Liver (tissue), 8 donors: ENCODE measurements at regions not wholly inside any gene's neighbourhood (a gene's known extent, or its start where the extent isn't known, plus 50 kb on each side); places are given as distances from the start of the nearest gene placed in this dataset.

ENCODE experiments used
- DNase-seq: peaks from one replicate; pipeline ENCODE4 v3.0.0-alpha.2; 2017; ENCODE audit warnings: low spot score
- H3K27ac ChIP-seq, 2 donors: one replicate each; pipeline ENCODE4 v1.7.0; 2013; ENCODE audit warnings: inconsistent platforms in 2 of 2, low read length in 2 of 2, control low read depth in 1 of 2, low read depth in 1 of 2, mild to moderate bottlenecking in 1 of 2
- H3K27me3 ChIP-seq, 4 donors: one replicate each; pipeline versions ENCODE4 v1.6.1 to v1.7.0; 2013; ENCODE audit warnings: low read length in 3 of 4, inconsistent platforms in 1 of 4, mild to moderate bottlenecking in 1 of 4, moderate library complexity in 1 of 4; ENCODE audit not compliant: control insufficient read depth in 4 of 4, insufficient read depth in 4 of 4
- H3K36me3 ChIP-seq, 4 donors: one replicate each; pipeline versions ENCODE4 v1.6.1 to v1.7.0; 2013; ENCODE audit warnings: low read length in 3 of 4, mild to moderate bottlenecking in 3 of 4, low read depth in 1 of 4, moderate library complexity in 1 of 4; ENCODE audit not compliant: control insufficient read depth in 4 of 4, insufficient read depth in 3 of 4
- H3K4me1 ChIP-seq, 4 donors: one replicate each; pipeline versions ENCODE4 v1.6.1 to v1.7.0; 2013; ENCODE audit warnings: low read length in 3 of 4, mild to moderate bottlenecking in 3 of 4, moderate library complexity in 1 of 4; ENCODE audit not compliant: control insufficient read depth in 4 of 4, insufficient read depth in 4 of 4
- H3K4me3 ChIP-seq, 3 donors: one replicate each; pipeline versions ENCODE4 v1.6.1 to v1.7.0; 2013; ENCODE audit warnings: low read length in 3 of 3, control low read depth in 1 of 3, low read depth in 1 of 3, mild to moderate bottlenecking in 1 of 3
- H3K9ac ChIP-seq, 2 donors: one replicate each; pipeline ENCODE4 v1.7.0; 2013; ENCODE audit warnings: low read length in 2 of 2, mild to moderate bottlenecking in 2 of 2, moderate library complexity in 2 of 2, control low read depth in 1 of 2, low read depth in 1 of 2
- H3K9me3 ChIP-seq, 4 donors: one replicate each; pipeline versions ENCODE4 v1.6.1 to v1.7.0; 2013; ENCODE audit warnings: low read length in 3 of 4; ENCODE audit not compliant: control insufficient read depth in 4 of 4
- EGR1 ChIP-seq, 2 donors: IDR thresholded peaks; 2 replicates each; pipeline ENCODE4 v1.6.1; 2016 to 2018; ENCODE audit warnings: antibody characterized with exemption in 2 of 2, low read depth in 2 of 2
- FOXA1 ChIP-seq: IDR thresholded peaks from 2 replicates; pipeline ENCODE4 v1.6.1; 2016; ENCODE audit warnings: antibody characterized with exemption
- FOXA2 ChIP-seq: IDR thresholded peaks from 2 replicates; pipeline ENCODE4 v1.6.1; 2016; ENCODE audit warnings: antibody characterized with exemption
- GABPA ChIP-seq, 2 donors: IDR thresholded peaks in 1 of 2; conservative IDR thresholded peaks in 1 of 2; 2 replicates each; pipeline ENCODE4 v1.6.1; 2016; ENCODE audit warnings: antibody characterized with exemption in 2 of 2, mild to moderate bottlenecking in 1 of 2, moderate library complexity in 1 of 2
- HNF4A ChIP-seq, 2 donors: conservative IDR thresholded peaks; 2 replicates each; pipeline ENCODE4 v1.6.1; 2016; ENCODE audit warnings: antibody characterized with exemption in 2 of 2, mild to moderate bottlenecking in 2 of 2
- HNF4G ChIP-seq: IDR thresholded peaks from 2 replicates; pipeline ENCODE4 v1.6.1; 2016; ENCODE audit warnings: antibody characterized with exemption
- JUND ChIP-seq, 2 donors: IDR thresholded peaks; 2 replicates each; pipeline ENCODE4 v1.6.1; 2016; ENCODE audit warnings: antibody characterized with exemption in 2 of 2
- NR2F2 ChIP-seq: IDR thresholded peaks from 2 replicates; pipeline ENCODE4 v1.6.1; 2016; ENCODE audit warnings: antibody characterized with exemption
- RAD21 ChIP-seq, 2 donors: IDR thresholded peaks; 2 replicates each; pipeline ENCODE4 v1.6.1; 2016; ENCODE audit warnings: antibody characterized with exemption in 2 of 2, mild to moderate bottlenecking in 2 of 2
- RXRA ChIP-seq, 2 donors: IDR thresholded peaks; 2 replicates each; pipeline ENCODE4 v1.6.1; 2017 to 2018; ENCODE audit warnings: antibody characterized with exemption in 2 of 2, mild to moderate bottlenecking in 1 of 2
- SP1 ChIP-seq: IDR thresholded peaks from 2 replicates; pipeline ENCODE4 v1.6.1; 2018; ENCODE audit warnings: antibody characterized with exemption, mild to moderate bottlenecking
- TAF1 ChIP-seq: conservative IDR thresholded peaks from 2 replicates; pipeline ENCODE4 v1.6.1; 2016; ENCODE audit warnings: antibody characterized with exemption, mild to moderate bottlenecking
- YY1 ChIP-seq: IDR thresholded peaks from 2 replicates; pipeline ENCODE4 v1.6.1; 2016; ENCODE audit warnings: antibody characterized with exemption, mild to moderate bottlenecking
- WGBS: extraction: QIAGEN DNeasy Blood & Tissue Kit; methylation state at CpG from one replicate; pipeline ENCODE4 v1.1.7; 2013; 5-methylcytosine and 5-hydroxymethylcytosine counted together
- TF ChIP-seq, protein P1 (sequence below): IDR thresholded peaks from 2 replicates; pipeline ENCODE4 v1.6.1; 2016; ENCODE audit warnings: antibody characterized with exemption
- TF ChIP-seq, protein P2 (sequence below): fragments of 150-350 bp; IDR thresholded peaks from 2 replicates; pipeline ENCODE4 v1.5.1; 2017; ENCODE audit warnings: improper control_type of control experiment, low read depth, low read length; ENCODE audit not compliant: missing input control
- TF ChIP-seq, protein P3 (sequence below): IDR thresholded peaks from 2 replicates; pipeline ENCODE4 v1.6.1; 2016; ENCODE audit warnings: antibody characterized with exemption
- TF ChIP-seq, protein P4 (sequence below): IDR thresholded peaks from 2 replicates; pipeline ENCODE4 v1.6.1; 2016; ENCODE audit warnings: antibody characterized with exemption, mild to moderate bottlenecking
- TF ChIP-seq, protein P5 (sequence below): IDR thresholded peaks from 2 replicates; pipeline ENCODE4 v1.6.1; 2016; ENCODE audit warnings: antibody characterized with exemption
- donor health status: healthy.
- donor health status: healthy.
- donor health status: healthy.
- donor health status: healthy.
- donor health status: healthy.

DNA sequence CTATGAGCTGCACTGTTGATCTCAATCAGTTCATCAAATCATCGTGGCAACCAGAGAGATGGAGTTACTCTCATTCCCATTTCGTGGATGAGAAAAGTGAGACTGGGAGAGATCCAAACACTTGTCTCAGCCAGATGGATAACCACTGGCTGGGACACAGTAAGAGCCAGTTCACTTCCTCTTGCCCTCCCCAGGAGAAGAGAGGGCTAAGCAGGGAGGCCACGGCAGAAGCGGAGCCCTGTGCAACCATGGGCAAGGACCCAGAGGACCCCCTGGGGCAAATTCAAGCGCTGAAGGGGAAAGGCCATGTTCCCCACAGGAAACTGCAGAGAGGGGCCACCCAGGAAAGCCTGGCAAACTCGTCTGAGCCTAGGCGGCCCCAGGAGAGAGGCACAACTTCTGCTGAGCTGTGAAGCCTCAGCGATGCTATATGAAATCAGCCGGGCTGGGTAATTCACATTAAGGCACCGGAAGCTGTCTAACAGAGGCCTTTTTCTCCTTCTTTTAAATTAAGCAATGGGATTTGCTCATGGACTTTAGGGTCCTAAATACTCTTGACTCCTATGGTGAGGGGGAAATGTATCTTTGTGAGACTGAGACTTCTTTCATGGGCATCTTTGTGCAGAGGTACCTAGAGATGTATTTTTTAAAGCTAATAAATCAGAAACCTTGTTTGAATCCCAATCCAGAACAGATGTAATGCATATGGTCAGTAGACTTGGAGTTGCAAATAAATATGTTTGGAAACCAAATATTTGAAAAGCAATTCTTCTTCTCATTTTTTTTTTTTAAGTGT, 137.1 kb upstream of the SMIM23 start:
- DNase-seq: no peak
- H3K9me3 ChIP-seq: no peaks in the 10 kb centered on the region

DNA sequence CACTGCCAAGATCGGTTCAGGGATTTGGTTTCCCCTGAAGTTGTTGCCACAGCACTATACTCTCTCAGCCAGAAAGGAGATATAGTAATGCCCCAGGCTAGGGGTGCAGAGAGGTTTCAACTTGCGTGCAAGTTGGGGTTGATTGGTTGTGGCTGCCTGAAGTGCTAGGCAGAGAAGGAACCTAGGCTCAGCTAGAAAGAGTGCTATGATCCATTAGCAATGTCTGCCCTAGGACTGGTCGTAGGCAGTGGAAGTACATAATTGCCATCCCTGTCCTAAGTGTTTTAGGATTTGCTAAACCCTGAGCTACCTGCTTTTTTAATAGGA, 136.6 kb upstream of the SMIM23 start:
- H3K9me3 ChIP-seq: no peaks in the 10 kb centered on the region
- TF ChIP-seq HNF4A (conservative IDR thresholded peaks at IDR 0.05) (no peak), FOXA2 (no peak), GABPA (IDR thresholded peaks at IDR 0.05 in 1 of 2, conservative IDR thresholded peaks at IDR 0.05 in 1 of 2) (no peak), RXRA (IDR thresholded peaks at IDR 0.05) (no peak), SP1 (no peak), HNF4G (no peak)
- TF ChIP-seq, protein P1, sequence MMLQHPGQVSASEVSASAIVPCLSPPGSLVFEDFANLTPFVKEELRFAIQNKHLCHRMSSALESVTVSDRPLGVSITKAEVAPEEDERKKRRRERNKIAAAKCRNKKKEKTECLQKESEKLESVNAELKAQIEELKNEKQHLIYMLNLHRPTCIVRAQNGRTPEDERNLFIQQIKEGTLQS: no peak
- DNase-seq: no peak

More for the DNA sequence above, 137.1 kb upstream of the SMIM23 start:
- H3K27ac ChIP-seq: no peak overlapping the region
- H3K9ac ChIP-seq: no peak overlapping the region
- H3K4me3 ChIP-seq: no peak overlapping the region
- H3K36me3 ChIP-seq: no peaks in the 10 kb centered on the region
- no peaks in the 10 kb centered on the region for H3K4me1 ChIP-seq
- TF ChIP-seq, protein P1: no peak
- TF ChIP-seq, protein P2, sequence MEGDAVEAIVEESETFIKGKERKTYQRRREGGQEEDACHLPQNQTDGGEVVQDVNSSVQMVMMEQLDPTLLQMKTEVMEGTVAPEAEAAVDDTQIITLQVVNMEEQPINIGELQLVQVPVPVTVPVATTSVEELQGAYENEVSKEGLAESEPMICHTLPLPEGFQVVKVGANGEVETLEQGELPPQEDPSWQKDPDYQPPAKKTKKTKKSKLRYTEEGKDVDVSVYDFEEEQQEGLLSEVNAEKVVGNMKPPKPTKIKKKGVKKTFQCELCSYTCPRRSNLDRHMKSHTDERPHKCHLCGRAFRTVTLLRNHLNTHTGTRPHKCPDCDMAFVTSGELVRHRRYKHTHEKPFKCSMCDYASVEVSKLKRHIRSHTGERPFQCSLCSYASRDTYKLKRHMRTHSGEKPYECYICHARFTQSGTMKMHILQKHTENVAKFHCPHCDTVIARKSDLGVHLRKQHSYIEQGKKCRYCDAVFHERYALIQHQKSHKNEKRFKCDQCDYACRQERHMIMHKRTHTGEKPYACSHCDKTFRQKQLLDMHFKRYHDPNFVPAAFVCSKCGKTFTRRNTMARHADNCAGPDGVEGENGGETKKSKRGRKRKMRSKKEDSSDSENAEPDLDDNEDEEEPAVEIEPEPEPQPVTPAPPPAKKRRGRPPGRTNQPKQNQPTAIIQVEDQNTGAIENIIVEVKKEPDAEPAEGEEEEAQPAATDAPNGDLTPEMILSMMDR: no peak
- no peak for TF ChIP-seq HNF4A (conservative IDR thresholded peaks at IDR 0.05)
- no peak for TF ChIP-seq JUND (IDR thresholded peaks at IDR 0.05)
- 82% methylated on average over 10 of the region's 10 CpGs for WGBS
- no peaks in the 10 kb centered on the region for H3K27me3 ChIP-seq

DNA sequence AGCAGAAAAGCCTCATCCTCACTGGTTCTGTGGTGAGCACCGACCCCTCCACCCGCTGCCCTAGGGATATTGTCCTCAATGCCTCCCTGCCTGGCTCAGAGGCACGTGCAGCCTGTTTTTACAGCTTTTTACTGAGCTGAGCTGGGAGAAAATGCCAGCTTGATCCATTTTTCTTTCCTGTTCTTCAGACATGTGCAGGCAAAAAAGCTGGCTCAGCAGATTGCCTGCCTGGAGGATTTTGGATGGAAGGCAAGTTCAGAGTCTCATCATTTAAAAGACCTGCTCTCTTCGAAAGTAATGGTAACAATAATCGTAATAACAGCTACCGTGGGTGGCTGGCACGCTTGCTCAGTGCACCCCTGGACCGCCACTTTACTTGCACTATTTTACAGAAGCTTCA, 135.0 kb upstream of the SMIM23 start:
- Histone ChIP-seq H3K27me3 (no peaks in the 10 kb centered on the region), H3K36me3 (no peaks in the 10 kb centered on the region), H3K4me3 (no peak overlapping the region), H3K9me3 (no peaks in the 10 kb centered on the region), H3K9ac (no peak overlapping the region), H3K4me1 (no peaks in the 10 kb centered on the region), H3K27ac (no peak overlapping the region)
- DNase-seq: no peak
- 79% methylated on average over 8 of the region's 8 CpGs for WGBS
- TF ChIP-seq YY1 (no peak), TAF1 (no peak), FOXA1 (no peak), GABPA (IDR thresholded peaks at IDR 0.05 in 1 of 2, conservative IDR thresholded peaks at IDR 0.05 in 1 of 2) (no peak), JUND (IDR thresholded peaks at IDR 0.05) (no peak), SP1 (no peak), RAD21 (IDR thresholded peaks at IDR 0.05) (no peak), HNF4G (no peak), RXRA (IDR thresholded peaks at IDR 0.05) (no peak), NR2F2 (no peak), HNF4A (conservative IDR thresholded peaks at IDR 0.05) (no peak), FOXA2 (no peak), EGR1 (IDR thresholded peaks at IDR 0.05; ENCODE audit: low read depth in 2 of 2) (no peak)
- TF ChIP-seq, protein P3, sequence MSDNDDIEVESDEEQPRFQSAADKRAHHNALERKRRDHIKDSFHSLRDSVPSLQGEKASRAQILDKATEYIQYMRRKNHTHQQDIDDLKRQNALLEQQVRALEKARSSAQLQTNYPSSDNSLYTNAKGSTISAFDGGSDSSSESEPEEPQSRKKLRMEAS: no peak
- TF ChIP-seq, protein P1: no peak
- TF ChIP-seq, protein P4, sequence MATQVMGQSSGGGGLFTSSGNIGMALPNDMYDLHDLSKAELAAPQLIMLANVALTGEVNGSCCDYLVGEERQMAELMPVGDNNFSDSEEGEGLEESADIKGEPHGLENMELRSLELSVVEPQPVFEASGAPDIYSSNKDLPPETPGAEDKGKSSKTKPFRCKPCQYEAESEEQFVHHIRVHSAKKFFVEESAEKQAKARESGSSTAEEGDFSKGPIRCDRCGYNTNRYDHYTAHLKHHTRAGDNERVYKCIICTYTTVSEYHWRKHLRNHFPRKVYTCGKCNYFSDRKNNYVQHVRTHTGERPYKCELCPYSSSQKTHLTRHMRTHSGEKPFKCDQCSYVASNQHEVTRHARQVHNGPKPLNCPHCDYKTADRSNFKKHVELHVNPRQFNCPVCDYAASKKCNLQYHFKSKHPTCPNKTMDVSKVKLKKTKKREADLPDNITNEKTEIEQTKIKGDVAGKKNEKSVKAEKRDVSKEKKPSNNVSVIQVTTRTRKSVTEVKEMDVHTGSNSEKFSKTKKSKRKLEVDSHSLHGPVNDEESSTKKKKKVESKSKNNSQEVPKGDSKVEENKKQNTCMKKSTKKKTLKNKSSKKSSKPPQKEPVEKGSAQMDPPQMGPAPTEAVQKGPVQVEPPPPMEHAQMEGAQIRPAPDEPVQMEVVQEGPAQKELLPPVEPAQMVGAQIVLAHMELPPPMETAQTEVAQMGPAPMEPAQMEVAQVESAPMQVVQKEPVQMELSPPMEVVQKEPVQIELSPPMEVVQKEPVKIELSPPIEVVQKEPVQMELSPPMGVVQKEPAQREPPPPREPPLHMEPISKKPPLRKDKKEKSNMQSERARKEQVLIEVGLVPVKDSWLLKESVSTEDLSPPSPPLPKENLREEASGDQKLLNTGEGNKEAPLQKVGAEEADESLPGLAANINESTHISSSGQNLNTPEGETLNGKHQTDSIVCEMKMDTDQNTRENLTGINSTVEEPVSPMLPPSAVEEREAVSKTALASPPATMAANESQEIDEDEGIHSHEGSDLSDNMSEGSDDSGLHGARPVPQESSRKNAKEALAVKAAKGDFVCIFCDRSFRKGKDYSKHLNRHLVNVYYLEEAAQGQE: no peak
- TF ChIP-seq, protein P5, sequence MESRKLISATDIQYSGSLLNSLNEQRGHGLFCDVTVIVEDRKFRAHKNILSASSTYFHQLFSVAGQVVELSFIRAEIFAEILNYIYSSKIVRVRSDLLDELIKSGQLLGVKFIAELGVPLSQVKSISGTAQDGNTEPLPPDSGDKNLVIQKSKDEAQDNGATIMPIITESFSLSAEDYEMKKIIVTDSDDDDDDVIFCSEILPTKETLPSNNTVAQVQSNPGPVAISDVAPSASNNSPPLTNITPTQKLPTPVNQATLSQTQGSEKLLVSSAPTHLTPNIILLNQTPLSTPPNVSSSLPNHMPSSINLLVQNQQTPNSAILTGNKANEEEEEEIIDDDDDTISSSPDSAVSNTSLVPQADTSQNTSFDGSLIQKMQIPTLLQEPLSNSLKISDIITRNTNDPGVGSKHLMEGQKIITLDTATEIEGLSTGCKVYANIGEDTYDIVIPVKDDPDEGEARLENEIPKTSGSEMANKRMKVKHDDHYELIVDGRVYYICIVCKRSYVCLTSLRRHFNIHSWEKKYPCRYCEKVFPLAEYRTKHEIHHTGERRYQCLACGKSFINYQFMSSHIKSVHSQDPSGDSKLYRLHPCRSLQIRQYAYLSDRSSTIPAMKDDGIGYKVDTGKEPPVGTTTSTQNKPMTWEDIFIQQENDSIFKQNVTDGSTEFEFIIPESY: no peak

More for the DNA sequence above, 136.6 kb upstream of the SMIM23 start:
- 82% methylated on average over 3 of the region's 3 CpGs for WGBS
- H3K4me1 ChIP-seq: no peaks in the 10 kb centered on the region
- H3K27ac ChIP-seq: no peak overlapping the region
- no peak overlapping the region for H3K9ac ChIP-seq
- no peak overlapping the region for H3K4me3 ChIP-seq
- no peaks in the 10 kb centered on the region for H3K27me3 ChIP-seq
- no peaks in the 10 kb centered on the region for H3K36me3 ChIP-seq
